ENCODE measurements at regions not wholly inside any gene's neighbourhood (a gene's known extent, or its start where the extent isn't known, plus 50 kb on each side); places are given as distances from the start of the nearest gene placed in this dataset.

GRCh38 chr10:117616179-117616578 lies 73.6 kb downstream of the EMX2 start:
- TF ChIP-seq, protein P1, sequence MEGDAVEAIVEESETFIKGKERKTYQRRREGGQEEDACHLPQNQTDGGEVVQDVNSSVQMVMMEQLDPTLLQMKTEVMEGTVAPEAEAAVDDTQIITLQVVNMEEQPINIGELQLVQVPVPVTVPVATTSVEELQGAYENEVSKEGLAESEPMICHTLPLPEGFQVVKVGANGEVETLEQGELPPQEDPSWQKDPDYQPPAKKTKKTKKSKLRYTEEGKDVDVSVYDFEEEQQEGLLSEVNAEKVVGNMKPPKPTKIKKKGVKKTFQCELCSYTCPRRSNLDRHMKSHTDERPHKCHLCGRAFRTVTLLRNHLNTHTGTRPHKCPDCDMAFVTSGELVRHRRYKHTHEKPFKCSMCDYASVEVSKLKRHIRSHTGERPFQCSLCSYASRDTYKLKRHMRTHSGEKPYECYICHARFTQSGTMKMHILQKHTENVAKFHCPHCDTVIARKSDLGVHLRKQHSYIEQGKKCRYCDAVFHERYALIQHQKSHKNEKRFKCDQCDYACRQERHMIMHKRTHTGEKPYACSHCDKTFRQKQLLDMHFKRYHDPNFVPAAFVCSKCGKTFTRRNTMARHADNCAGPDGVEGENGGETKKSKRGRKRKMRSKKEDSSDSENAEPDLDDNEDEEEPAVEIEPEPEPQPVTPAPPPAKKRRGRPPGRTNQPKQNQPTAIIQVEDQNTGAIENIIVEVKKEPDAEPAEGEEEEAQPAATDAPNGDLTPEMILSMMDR (IDR thresholded peaks at IDR 0.05), result no peak
- TF ChIP-seq POLR2A (IDR thresholded peaks at IDR 0.05), result no peak

Data from testis (tissue), 2 donors.